Kidney capillary endothelial cell (primary cell): ENCODE measurements at regions not wholly inside any gene's neighbourhood (a gene's known extent, or its start where the extent isn't known, plus 50 kb on each side); places are given as distances from the start of the nearest gene placed in this dataset.

ENCODE experiments used
- DNase-seq: peaks from one replicate; pipeline ENCODE4 v3.0.0-alpha.2; 2018; ENCODE audit warnings: low spot score

DNA sequence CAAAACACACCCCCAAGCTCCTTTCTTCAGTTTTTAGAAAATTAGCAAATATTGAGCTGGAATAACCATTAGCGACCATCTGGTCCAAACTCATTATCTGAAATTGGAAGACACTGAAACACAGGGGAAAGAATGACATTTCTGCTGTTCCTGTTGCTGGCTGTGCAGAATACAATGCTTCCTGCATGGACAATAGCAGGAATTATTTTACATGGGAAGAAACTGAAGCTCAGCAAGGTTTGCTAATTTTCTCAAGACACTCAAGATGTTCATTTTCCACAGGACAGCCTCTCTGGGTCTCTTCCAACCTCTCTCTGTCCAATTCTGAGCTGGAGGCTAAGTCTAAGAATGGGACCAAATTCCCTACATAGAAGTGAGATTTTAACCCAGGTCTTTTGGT, 81.9 kb upstream of the TNS3 start:
- no peak for DNase-seq

GRCh38 chr7:47663213-47663612, 81.3 kb upstream of the TNS3 start:
- DNase-seq, result no peak

DNA sequence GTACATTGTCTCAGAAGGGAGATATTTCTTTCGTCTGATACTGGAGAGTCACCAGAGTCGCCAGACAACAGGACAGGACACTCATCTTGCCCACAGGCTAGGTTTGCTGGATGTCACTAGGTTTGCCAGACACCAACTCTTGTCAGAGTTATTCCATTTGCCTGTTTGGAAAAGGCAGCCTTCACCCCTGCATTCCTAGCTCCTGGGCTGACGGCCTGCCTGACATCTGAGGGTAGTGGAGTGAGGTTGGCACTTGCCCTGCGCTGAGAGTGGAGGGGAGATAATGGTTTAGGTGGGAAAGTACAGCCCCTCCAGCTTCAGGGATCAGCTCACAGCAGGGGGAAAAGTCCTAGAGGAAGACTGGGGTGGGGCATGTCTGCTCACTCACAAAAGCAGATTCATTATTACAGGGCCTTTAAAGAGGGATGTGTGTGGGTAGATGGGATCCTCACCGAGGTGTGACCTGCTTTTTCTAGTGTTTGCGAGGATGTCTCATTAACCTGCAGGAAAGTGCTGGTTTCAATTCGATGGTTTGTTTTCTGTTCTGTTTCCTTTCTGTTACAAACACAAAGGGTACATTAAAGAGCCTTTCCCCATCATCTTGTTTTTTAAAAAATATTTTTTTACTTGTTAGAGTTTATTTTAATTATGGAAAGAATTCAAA, 79.3 kb upstream of the TNS3 start:
- DNase-seq, result no peak

GRCh38 chr7:47659664-47660462, 78.0 kb upstream of the TNS3 start:
- DNase-seq, result no peak

DNA sequence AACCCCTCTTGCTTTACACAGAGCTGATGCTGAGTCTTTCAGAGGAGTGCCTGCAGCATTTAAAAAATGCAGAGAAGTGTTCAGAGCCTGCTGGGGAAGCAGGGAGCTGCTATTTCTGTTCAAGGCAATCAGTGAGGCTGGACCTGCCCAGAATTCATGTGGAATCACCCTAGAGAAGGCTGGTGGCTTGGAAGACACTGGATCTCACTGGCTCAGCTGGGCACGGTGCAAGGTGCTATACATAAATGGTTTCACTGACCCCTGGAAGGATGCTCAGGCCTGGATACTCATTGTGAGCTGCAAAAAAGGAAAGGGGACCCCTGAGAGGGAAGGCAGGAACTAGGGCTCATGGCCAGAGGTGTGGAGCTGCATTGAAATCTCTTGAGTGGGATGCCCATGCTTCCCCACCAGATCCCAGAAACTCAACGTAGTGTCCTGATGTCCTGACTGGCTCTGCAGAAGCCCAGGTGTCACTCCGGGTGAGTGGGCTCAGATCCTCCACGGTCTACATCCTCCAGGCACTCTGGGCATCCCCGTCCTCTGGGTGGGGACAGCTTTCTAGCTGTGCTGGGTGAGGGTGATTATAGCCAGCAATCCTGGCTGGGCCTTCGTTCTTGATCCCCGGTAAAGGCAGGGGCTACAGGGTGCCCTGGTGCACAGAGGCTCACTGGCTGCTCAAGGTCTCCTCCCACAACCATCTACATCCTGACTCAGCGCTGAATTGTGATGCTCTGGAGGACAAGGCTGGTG, 77.2 kb upstream of the TNS3 start:
- no peak for DNase-seq

DNA sequence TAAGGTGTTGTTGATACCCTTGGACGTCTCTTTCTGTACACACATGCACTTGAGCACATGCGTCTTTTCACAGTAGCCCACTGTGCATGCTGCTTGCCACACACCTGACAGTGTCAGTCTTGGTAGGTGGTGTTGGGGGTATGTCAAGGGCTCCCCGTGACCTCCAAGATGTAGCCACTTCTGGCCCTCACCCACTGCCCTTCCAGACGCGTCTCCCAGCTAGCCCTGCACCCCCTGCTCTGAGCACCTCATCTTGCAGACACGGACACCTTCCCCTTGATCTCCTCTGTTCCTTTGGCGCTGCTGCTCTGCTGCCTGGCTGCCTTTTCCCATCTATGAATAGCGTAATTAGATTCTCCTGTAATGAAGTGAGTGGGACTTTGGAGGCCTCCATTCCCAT, 75.2 kb upstream of the TNS3 start:
- DNase-seq, result no peak

- DNase-seq, result no peak
These were observed 72.9 kb upstream of the TNS3 start for GRCh38 chr7:47654672-47655298.

- DNase-seq, result peak; percentile 26
These were observed 71.9 kb upstream of the TNS3 start for GRCh38 chr7:47653550-47654411.

GRCh38 chr7:47652591-47652990, 70.7 kb upstream of the TNS3 start:
- DNase-seq, result no peak

GRCh38 chr7:47651355-47652317, 69.7 kb upstream of the TNS3 start:
- DNase-seq, result no peak

DNA sequence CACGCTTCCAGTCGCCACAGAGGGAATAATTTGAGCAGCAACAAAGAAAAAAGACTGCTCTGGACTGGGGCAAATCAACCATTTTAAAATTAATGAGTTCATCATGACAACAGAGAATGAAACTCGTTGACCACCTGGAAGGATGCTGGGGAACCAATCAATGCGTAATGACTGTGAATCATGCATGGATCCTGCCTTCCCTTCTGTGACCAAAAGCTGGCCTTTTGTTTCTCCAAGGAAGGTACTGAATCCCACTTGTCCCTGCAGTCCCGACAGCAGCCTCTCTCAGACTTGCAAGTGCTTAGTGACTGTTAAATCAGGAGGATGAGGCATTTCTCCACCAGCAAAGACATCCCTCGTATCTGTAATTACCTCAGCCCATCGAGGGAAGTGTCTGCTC, 68.0 kb upstream of the TNS3 start:
- no peak for DNase-seq

- no peak for DNase-seq
These were observed 66.5 kb upstream of the TNS3 start for GRCh38 chr7:47648275-47648925.

DNA sequence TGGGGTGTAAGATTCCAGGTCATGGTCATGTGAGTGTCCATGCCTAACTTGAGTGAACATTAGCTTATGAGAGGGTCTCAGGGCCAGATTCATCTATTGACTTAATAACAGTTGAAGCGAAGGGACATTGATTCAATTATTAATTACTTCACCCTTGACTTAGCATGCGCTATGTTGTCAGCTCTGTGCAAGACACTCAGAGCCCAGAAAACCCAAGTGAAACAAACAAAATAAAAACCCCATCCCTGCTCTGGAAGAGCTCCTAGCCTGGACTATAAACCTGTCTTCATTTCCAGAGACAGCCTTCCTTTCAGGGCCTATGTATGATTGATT, 66.0 kb upstream of the TNS3 start:
- DNase-seq, result no peak

- no peak for DNase-seq
These were observed 65.4 kb upstream of the TNS3 start for GRCh38 chr7:47647181-47647917.

GRCh38 chr7:47643716-47644400, 61.9 kb upstream of the TNS3 start:
- no peak for DNase-seq

GRCh38 chr7:47640265-47640664, 58.4 kb upstream of the TNS3 start:
- DNase-seq, result no peak

- DNase-seq, result no peak
These were observed 57.7 kb upstream of the TNS3 start for GRCh38 chr7:47639495-47640110.

DNA sequence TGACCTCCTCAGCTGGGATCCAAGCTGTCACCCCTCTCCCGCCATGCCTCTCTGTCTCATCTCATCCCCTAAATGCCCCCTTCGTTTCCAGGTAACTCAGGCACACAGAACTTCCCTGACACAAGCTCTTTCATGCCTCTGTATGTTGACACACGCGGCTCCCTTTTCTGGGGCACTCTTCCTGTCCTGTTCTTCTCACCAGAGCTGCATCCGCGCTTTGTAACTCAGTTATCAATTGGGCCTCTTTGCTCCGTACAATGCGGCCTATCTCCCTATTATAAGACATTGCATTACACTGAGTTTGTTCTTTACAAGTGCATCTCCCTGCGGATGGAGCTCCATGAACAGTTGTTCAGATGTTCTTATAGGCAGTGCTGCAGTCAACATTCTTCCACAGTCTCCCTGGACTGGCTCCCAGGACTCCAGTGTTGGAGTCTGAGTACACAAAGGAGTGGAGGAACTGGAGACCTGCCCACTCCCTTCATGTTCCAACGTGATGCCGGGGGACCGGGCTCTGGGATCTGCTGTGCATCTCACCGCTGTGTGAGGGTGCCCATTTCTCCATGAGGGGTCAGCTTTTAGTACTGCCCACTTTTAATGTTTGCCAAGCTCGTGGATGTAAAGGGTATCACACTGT, 56.9 kb upstream of the TNS3 start:
- no peak for DNase-seq
